ENCODE measurements at regions not wholly inside any gene's neighbourhood (a gene's known extent, or its start where the extent isn't known, plus 50 kb on each side); places are given as distances from the start of the nearest gene placed in this dataset.
"Not testable (repeated sequence)": the region's sequence is repeated elsewhere in the genome, so short reads cannot be mapped to it uniquely, and the experiment has no call there.

- Histone ChIP-seq H3F3A (ENCODE audit: insufficient read depth, low read length, poor library complexity, severe bottlenecking) (no peaks in the 10 kb centered on the region), H2AFZ (ENCODE audit: low read depth, low read length) (no peak overlapping the region), H3K4me3 (ENCODE audit: low read length) (no peak overlapping the region), H3K27me3 (ENCODE audit: insufficient read depth, low read depth, low read length) (no peaks in the 10 kb centered on the region), H3K9ac (ENCODE audit: low read length) (no peak overlapping the region), H3K36me3 (ENCODE audit: insufficient read depth, low read length) (no peaks in the 10 kb centered on the region), H3K9me3 (ENCODE audit: low read length) (no peaks in the 10 kb centered on the region), H3K79me2 (replicated peaks; ENCODE audit: insufficient read depth, low read length) (no peaks in the 10 kb centered on the region), H3K4me2 (ENCODE audit: low read length) (no peak overlapping the region), H3K9me2 (ENCODE audit: insufficient read depth, low read length) (no peaks in the 10 kb centered on the region), H4K20me1 (ENCODE audit: insufficient read depth) (no peaks in the 10 kb centered on the region), H3K27ac (ENCODE audit: low read length) (no peak overlapping the region)
- no peak for TF ChIP-seq POLR2AphosphoS5 (IDR thresholded peaks at IDR 0.05)
- no peak for TF ChIP-seq REST (IDR thresholded peaks at IDR 0.05; ENCODE audit: borderline replicate concordance)
- no peak for TF ChIP-seq TAF1 (IDR thresholded peaks at IDR 0.05; ENCODE audit: low read depth)
- TF ChIP-seq RAD21 (conservative IDR thresholded peaks at IDR 0.05) = no peak
- no peak for TF ChIP-seq MXI1 (conservative IDR thresholded peaks at IDR 0.05; ENCODE audit: poor library complexity, severe bottlenecking)
- no peak for TF ChIP-seq EP300 (conservative IDR thresholded peaks at IDR 0.05; ENCODE audit: poor library complexity, severe bottlenecking)
- no peak for TF ChIP-seq CTCF (IDR thresholded peaks at IDR 0.05; ENCODE audit: poor library complexity, severe bottlenecking)
- no peak for TF ChIP-seq SMC3 (conservative IDR thresholded peaks at IDR 0.05; ENCODE audit: poor library complexity)
- TF ChIP-seq EZH2 (IDR thresholded peaks at IDR 0.05; ENCODE audit: borderline replicate concordance, insufficient read depth, low read length, poor library complexity, severe bottlenecking) = no peak
Observed at GRCh38 chr5:101009758-101010519, 106.9 kb upstream of the ST8SIA4 start.

- Histone ChIP-seq H3K4me3 (ENCODE audit: low read length) (no peak overlapping the region), H2AFZ (ENCODE audit: low read depth, low read length) (no peak overlapping the region), H3K4me2 (ENCODE audit: low read length) (no peak overlapping the region), H4K20me1 (ENCODE audit: insufficient read depth) (no peaks in the 10 kb centered on the region), H3F3A (ENCODE audit: insufficient read depth, low read length, poor library complexity, severe bottlenecking) (no peaks in the 10 kb centered on the region), H3K9me3 (ENCODE audit: low read length) (no peaks in the 10 kb centered on the region), H3K9ac (ENCODE audit: low read length) (no peak overlapping the region), H3K9me2 (ENCODE audit: insufficient read depth, low read length) (no peaks in the 10 kb centered on the region), H3K36me3 (ENCODE audit: insufficient read depth, low read length) (no peaks in the 10 kb centered on the region), H3K27ac (ENCODE audit: low read length) (no peak overlapping the region), H3K27me3 (ENCODE audit: insufficient read depth, low read depth, low read length) (no peaks in the 10 kb centered on the region), H3K79me2 (replicated peaks; ENCODE audit: insufficient read depth, low read length) (no peaks in the 10 kb centered on the region)
- TF ChIP-seq EP300 (conservative IDR thresholded peaks at IDR 0.05; ENCODE audit: poor library complexity, severe bottlenecking) = no peak
- no peak for TF ChIP-seq TAF1 (IDR thresholded peaks at IDR 0.05; ENCODE audit: low read depth)
- no peak for TF ChIP-seq POLR2AphosphoS5 (IDR thresholded peaks at IDR 0.05)
- no peak for TF ChIP-seq RAD21 (conservative IDR thresholded peaks at IDR 0.05)
- no peak for TF ChIP-seq MXI1 (conservative IDR thresholded peaks at IDR 0.05; ENCODE audit: poor library complexity, severe bottlenecking)
- no peak for TF ChIP-seq SMC3 (conservative IDR thresholded peaks at IDR 0.05; ENCODE audit: poor library complexity)
- TF ChIP-seq REST (IDR thresholded peaks at IDR 0.05; ENCODE audit: borderline replicate concordance) = no peak
- no peak for TF ChIP-seq CTCF (IDR thresholded peaks at IDR 0.05; ENCODE audit: poor library complexity, severe bottlenecking)
- TF ChIP-seq EZH2 (IDR thresholded peaks at IDR 0.05; ENCODE audit: borderline replicate concordance, insufficient read depth, low read length, poor library complexity, severe bottlenecking) = no peak
Observed at GRCh38 chr5:100992354-100992753, 89.3 kb upstream of the ST8SIA4 start.

GRCh38 chr5:100983601-100984000 lies 80.5 kb upstream of the ST8SIA4 start:
- H3K9me3 ChIP-seq (ENCODE audit: low read length) = not testable (repeated sequence)

More at GRCh38 chr5:100983601-100984000, 80.5 kb upstream of the ST8SIA4 start:
- H3K27ac ChIP-seq (ENCODE audit: low read length); H3K36me3 ChIP-seq (ENCODE audit: insufficient read depth, low read length); H3K4me2 ChIP-seq (ENCODE audit: low read length); H3K9me2 ChIP-seq (ENCODE audit: insufficient read depth, low read length); H3K27me3 ChIP-seq (ENCODE audit: insufficient read depth, low read depth, low read length); H2AFZ ChIP-seq (ENCODE audit: low read depth, low read length); H3F3A ChIP-seq (ENCODE audit: insufficient read depth, low read length, poor library complexity, severe bottlenecking); H3K4me3 ChIP-seq (ENCODE audit: low read length); H4K20me1 ChIP-seq (ENCODE audit: insufficient read depth); H3K9ac ChIP-seq (ENCODE audit: low read length); H3K79me2 ChIP-seq (replicated peaks; ENCODE audit: insufficient read depth, low read length): not testable (repeated sequence)
